DOHH2 (cell line): ENCODE measurements at regions not wholly inside any gene's neighbourhood (a gene's known extent, or its start where the extent isn't known, plus 50 kb on each side); places are given as distances from the start of the nearest gene placed in this dataset.

Source experiments
- H3F3A ChIP-seq: fragments of 200-600 bp; sonication (generic), shearing (Covaris generic); 2 replicates; pipeline ENCODE4 v1.6.0; 2016; ENCODE audit warnings: antibody characterized with exemption, mild to moderate bottlenecking; ENCODE audit not compliant: control insufficient read depth, insufficient read depth
- H3K27ac ChIP-seq: fragments of 200-600 bp; sonication (generic); 2 replicates; pipeline ENCODE4 v1.5.1; 2014; ENCODE audit warnings: low read depth, mild to moderate bottlenecking, low read length, moderate library complexity
- H3K27me3 ChIP-seq: fragments of 200-600 bp; sonication (generic); 2 replicates; pipeline ENCODE4 v1.6.1; 2014; ENCODE audit warnings: mild to moderate bottlenecking, low read length, mixed read lengths; ENCODE audit not compliant: control insufficient read depth
- H3K36me3 ChIP-seq: fragments of 200-600 bp; sonication (generic); 2 replicates; pipeline ENCODE4 v1.6.1; 2014; ENCODE audit warnings: mild to moderate bottlenecking, low read length, moderate library complexity, mixed read lengths; ENCODE audit not compliant: control insufficient read depth
- H3K4me1 ChIP-seq: fragments of 200-600 bp; sonication (generic); 2 replicates; pipeline ENCODE4 v1.6.1; 2014; ENCODE audit warnings: mild to moderate bottlenecking, low read length, mixed read lengths; ENCODE audit not compliant: control insufficient read depth
- H3K4me2 ChIP-seq: fragments of 200-600 bp; sonication (generic); 2 replicates; pipeline ENCODE4 v1.6.0; 2014; ENCODE audit warnings: mild to moderate bottlenecking, low read length, moderate library complexity
- H3K4me3 ChIP-seq: fragments of 200-600 bp; sonication (generic); 2 replicates; pipeline ENCODE4 v1.5.1; 2014; ENCODE audit warnings: mild to moderate bottlenecking, low read length, mixed read lengths
- H3K79me2 ChIP-seq: fragments of 200-600 bp; sonication (generic); 2 replicates; pipeline ENCODE4 v1.6.1; 2014; ENCODE audit warnings: mild to moderate bottlenecking, low read length, mixed read lengths; ENCODE audit not compliant: control insufficient read depth
- H3K9me2 ChIP-seq: fragments of 200-600 bp; sonication (generic); replicated peaks from 2 replicates; pipeline ENCODE4 v1.6.1; 2014; ENCODE audit warnings: mild to moderate bottlenecking, low read length, mixed read lengths; ENCODE audit not compliant: control insufficient read depth
- H3K9me3 ChIP-seq: fragments of 200-600 bp; sonication (generic); 2 replicates; pipeline ENCODE4 v1.6.1; 2014; ENCODE audit warnings: antibody characterized with exemption, low read length, mixed read lengths; ENCODE audit not compliant: control insufficient read depth, insufficient read depth
- H4K20me1 ChIP-seq: fragments of 200-600 bp; sonication (generic); 2 replicates; pipeline ENCODE4 v1.6.0; 2014; ENCODE audit warnings: low read depth, mild to moderate bottlenecking, antibody characterized with exemption, low read length, moderate library complexity; ENCODE audit not compliant: control insufficient read depth, insufficient read depth
- EZH2phosphoT487 ChIP-seq: fragments of 200-600 bp; sonication (generic); IDR thresholded peaks from 2 replicates; pipeline ENCODE4 v1.6.1; 2017; ENCODE audit warnings: borderline replicate concordance, mild to moderate bottlenecking, antibody characterized with exemption, low read length, moderate library complexity, mixed read lengths
- TF ChIP-seq, protein P1 (sequence below): fragments of 200-600 bp; sonication (generic); IDR thresholded peaks from one replicate; pipeline ENCODE4 v1.5.1; 2014; ENCODE audit warnings: antibody characterized with exemption, mild to moderate bottlenecking, low read depth, low read length; ENCODE audit not compliant: poor library complexity, severe bottlenecking

DNA sequence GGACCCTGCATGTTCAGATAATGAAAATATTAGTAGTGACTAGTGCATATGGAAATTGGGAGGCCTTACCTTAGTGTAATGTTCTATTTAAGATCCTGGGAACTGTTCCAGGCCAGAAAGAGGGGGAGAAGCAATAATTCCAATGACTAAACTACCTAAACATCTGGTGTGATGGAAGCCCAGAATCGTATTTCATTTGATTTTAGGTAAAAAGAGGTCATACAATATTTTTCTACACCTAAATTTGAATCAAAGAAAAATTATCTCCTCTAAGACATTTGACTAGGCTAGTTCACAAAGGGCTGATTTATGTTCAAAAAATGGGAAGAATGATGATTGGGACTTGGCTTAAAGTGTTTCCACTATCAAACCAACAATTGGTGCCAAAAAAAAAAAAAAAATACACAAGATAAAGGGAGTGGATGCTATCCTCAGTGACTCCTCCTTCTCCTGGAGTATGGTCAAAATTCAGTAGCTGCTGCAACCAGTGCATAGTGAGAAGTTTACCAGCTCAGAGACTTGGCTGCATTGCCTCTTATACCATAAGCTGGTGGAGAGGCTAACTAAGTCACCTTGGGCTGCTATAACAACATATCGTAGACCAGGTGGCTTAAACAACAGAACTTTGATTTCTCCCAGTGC, 1038.3 kb upstream of the ACVR2A start:
- Histone ChIP-seq H3K79me2 (no peaks in the 10 kb centered on the region), H3F3A (no peaks in the 10 kb centered on the region), H4K20me1 (no peaks in the 10 kb centered on the region), H3K27me3 (no peaks in the 10 kb centered on the region), H3K4me1 (no peaks in the 10 kb centered on the region), H3K9me2 (no peaks in the 10 kb centered on the region), H3K4me2 (no peak overlapping the region), H3K9me3 (no peaks in the 10 kb centered on the region), H3K27ac (no peak overlapping the region), H3K36me3 (no peaks in the 10 kb centered on the region), H3K4me3 (no peak overlapping the region)
- TF ChIP-seq, protein P1, sequence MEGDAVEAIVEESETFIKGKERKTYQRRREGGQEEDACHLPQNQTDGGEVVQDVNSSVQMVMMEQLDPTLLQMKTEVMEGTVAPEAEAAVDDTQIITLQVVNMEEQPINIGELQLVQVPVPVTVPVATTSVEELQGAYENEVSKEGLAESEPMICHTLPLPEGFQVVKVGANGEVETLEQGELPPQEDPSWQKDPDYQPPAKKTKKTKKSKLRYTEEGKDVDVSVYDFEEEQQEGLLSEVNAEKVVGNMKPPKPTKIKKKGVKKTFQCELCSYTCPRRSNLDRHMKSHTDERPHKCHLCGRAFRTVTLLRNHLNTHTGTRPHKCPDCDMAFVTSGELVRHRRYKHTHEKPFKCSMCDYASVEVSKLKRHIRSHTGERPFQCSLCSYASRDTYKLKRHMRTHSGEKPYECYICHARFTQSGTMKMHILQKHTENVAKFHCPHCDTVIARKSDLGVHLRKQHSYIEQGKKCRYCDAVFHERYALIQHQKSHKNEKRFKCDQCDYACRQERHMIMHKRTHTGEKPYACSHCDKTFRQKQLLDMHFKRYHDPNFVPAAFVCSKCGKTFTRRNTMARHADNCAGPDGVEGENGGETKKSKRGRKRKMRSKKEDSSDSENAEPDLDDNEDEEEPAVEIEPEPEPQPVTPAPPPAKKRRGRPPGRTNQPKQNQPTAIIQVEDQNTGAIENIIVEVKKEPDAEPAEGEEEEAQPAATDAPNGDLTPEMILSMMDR: no peak
- TF ChIP-seq EZH2phosphoT487: no peak

DNA sequence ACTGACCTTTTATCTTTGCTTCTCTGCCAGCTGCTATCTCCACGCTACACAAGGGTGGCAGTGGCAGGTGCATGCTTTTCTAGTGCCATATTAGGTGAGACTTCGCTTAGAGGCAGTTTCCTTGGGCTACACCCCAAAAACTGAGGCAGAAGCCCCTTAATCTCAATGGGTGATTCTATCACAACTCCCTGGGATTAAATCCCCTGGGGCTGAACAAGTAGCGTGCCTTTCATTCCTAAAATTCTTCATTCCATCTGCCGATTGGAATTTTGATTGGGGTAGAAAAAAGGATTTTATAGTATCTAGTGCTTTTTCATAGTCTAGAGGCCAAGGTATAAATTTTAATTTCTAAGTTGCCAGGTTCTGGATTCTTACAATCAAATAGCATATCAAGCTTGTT, 1040.5 kb upstream of the ACVR2A start:
- H3K4me2 ChIP-seq: no peak overlapping the region
- H3K79me2 ChIP-seq: no peaks in the 10 kb centered on the region
- no peaks in the 10 kb centered on the region for H3F3A ChIP-seq
- no peak overlapping the region for H3K4me3 ChIP-seq
- no peaks in the 10 kb centered on the region for H3K9me2 ChIP-seq
- H3K27ac ChIP-seq: no peak overlapping the region
- no peaks in the 10 kb centered on the region for H3K4me1 ChIP-seq
- no peaks in the 10 kb centered on the region for H3K36me3 ChIP-seq
- TF ChIP-seq, protein P1: no peak
- TF ChIP-seq EZH2phosphoT487: no peak
- no peaks in the 10 kb centered on the region for H4K20me1 ChIP-seq
- H3K27me3 ChIP-seq: no peaks in the 10 kb centered on the region
- H3K9me3 ChIP-seq: no peaks in the 10 kb centered on the region

DNA sequence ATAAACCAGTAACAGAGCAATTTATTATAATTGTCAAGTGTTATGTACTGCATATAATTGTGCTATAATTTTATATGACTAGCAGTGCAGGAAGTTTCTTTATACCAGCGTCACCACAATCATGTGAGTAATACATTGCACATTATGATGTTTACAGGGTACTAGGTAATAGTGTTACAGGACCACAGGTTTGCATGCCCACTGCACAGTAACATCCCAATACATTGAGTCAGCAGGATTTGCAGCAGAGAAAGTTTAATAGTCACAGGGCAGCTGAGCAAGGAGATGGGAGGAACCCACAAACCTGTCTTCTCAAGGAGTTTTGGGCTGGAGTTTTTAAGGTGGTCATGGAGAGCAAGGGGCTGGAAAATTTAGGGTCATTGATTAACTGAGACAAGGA, 1042.9 kb upstream of the ACVR2A start:
- Histone ChIP-seq H3K9me2 (no peaks in the 10 kb centered on the region), H3K27ac (no peak overlapping the region), H3K4me2 (no peak overlapping the region), H3K9me3 (no peaks in the 10 kb centered on the region), H3K4me3 (no peak overlapping the region), H3K79me2 (no peaks in the 10 kb centered on the region), H3K27me3 (no peaks in the 10 kb centered on the region), H4K20me1 (no peaks in the 10 kb centered on the region), H3K4me1 (no peaks in the 10 kb centered on the region), H3F3A (no peaks in the 10 kb centered on the region), H3K36me3 (no peaks in the 10 kb centered on the region)
- TF ChIP-seq EZH2phosphoT487: no peak
- TF ChIP-seq, protein P1: no peak

DNA sequence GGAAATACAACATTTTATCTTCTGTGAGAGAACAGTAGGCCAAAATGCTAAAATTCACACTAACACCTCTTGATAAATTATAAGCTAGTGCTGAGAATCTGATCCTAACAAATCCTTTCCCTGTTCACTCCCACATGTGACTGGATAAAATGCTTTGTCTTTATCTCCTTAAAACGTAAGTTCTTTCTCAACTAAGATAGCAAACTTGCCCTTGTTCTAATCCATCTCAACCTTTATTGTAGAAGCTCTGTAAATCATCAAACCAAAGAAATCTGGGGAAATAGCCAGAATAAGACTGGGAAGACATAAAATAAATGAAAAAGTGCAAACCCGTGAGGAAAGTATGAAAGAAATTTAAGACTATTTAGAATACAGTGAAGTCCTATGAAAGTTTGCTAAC, 1058.4 kb upstream of the ACVR2A start:
- Histone ChIP-seq H3K79me2 (no peaks in the 10 kb centered on the region), H3F3A (no peaks in the 10 kb centered on the region), H4K20me1 (no peaks in the 10 kb centered on the region), H3K4me2 (no peak overlapping the region), H3K27ac (no peak overlapping the region), H3K4me1 (no peaks in the 10 kb centered on the region), H3K9me2 (no peaks in the 10 kb centered on the region), H3K4me3 (no peak overlapping the region), H3K9me3 (no peaks in the 10 kb centered on the region), H3K27me3 (no peaks in the 10 kb centered on the region), H3K36me3 (no peaks in the 10 kb centered on the region)
- no peak for TF ChIP-seq EZH2phosphoT487
- TF ChIP-seq, protein P1: no peak
